ENCODE measurements at regions not wholly inside any gene's neighbourhood (a gene's known extent, or its start where the extent isn't known, plus 50 kb on each side); places are given as distances from the start of the nearest gene placed in this dataset.

GRCh38 chr4:60759518-60760245, 440.4 kb upstream of the ADGRL3 start:
- Mint-ChIP-seq H3K27ac (no peak overlapping the region), H3K27me3 (ENCODE audit: low read depth) (no peaks in the 10 kb centered on the region), H3K4me1 (no peaks in the 10 kb centered on the region), H3K9me3 (peaks cover 48% of the 10 kb centered on the region), H3K4me3 (no peak overlapping the region), H3K36me3 (peaks cover 30% of the 10 kb centered on the region)
- ChIA-PET POLR2A (no interaction called here), CTCF (no interaction called here)
- ATAC-seq (no peak), DNase-seq (ENCODE audit: low spot score) (no peak)
- TF ChIP-seq GTF2I (CRISPR knock-in tag; conservative IDR thresholded peaks at IDR 0.05) = peak; percentile 89
- TF ChIP-seq ZNF512 (CRISPR knock-in tag; IDR thresholded peaks at IDR 0.05; ENCODE audit: borderline replicate concordance) = no peak

GRCh38 chr4:60780874-60781273, 419.3 kb upstream of the ADGRL3 start:
- ATAC-seq (no peak), DNase-seq (ENCODE audit: low spot score) (no peak)
- Mint-ChIP-seq H3K27me3 (ENCODE audit: low read depth) (no peaks in the 10 kb centered on the region), H3K4me3 (no peak overlapping the region), H3K27ac (no peak overlapping the region), H3K4me1 (no peaks in the 10 kb centered on the region), H3K9me3 (no peaks in the 10 kb centered on the region), H3K36me3 (no peaks in the 10 kb centered on the region)
- ChIA-PET CTCF (no interaction called here), POLR2A (no interaction called here)
- TF ChIP-seq PRRX2 (CRISPR knock-in tag; IDR thresholded peaks at IDR 0.05) (no peak), ZNF232 (CRISPR knock-in tag; IDR thresholded peaks at IDR 0.05) (no peak)

- CTCF ChIA-PET = interaction anchor here (1.1 kb wide), 1 partner anchor 16 kb away, joined by 4 read pairs; no protein-coding TSS in a partner anchor
- Mint-ChIP-seq H3K9me3 (no peaks in the 10 kb centered on the region), H3K27me3 (ENCODE audit: low read depth) (no peaks in the 10 kb centered on the region), H3K4me1 (peaks cover 8% of the 10 kb centered on the region), H3K36me3 (no peaks in the 10 kb centered on the region), H3K4me3 (no peak overlapping the region), H3K27ac (no peak overlapping the region)
- POLR2A ChIA-PET = no interaction called here
- peak; percentile 62 for ATAC-seq
- TF ChIP-seq ATF3 (CRISPR knock-in tag; conservative IDR thresholded peaks at IDR 0.05) (no peak), E2F1 (CRISPR knock-in tag; IDR thresholded peaks at IDR 0.05) (no peak), CREM (CRISPR knock-in tag; IDR thresholded peaks at IDR 0.05) (no peak), PRDM15 (CRISPR knock-in tag; IDR thresholded peaks at IDR 0.05) (no peak), FOXK1 (CRISPR knock-in tag; IDR thresholded peaks at IDR 0.05) (no peak), ELF4 (CRISPR knock-in tag; IDR thresholded peaks at IDR 0.05; ENCODE audit: low read depth) (no peak), ZNF317 (CRISPR knock-in tag; IDR thresholded peaks at IDR 0.05; ENCODE audit: borderline replicate concordance, low read depth) (no peak), IRF2 (CRISPR knock-in tag; IDR thresholded peaks at IDR 0.05; ENCODE audit: borderline replicate concordance, low read depth) (no peak), ZNF423 (CRISPR knock-in tag; IDR thresholded peaks at IDR 0.05) (no peak), ATF6 (CRISPR knock-in tag; IDR thresholded peaks at IDR 0.05) (no peak)
- DNase-seq (ENCODE audit: low spot score) = no peak
Measured at GRCh38 chr4:60790608-60791007, 409.5 kb upstream of the ADGRL3 start.

Data from WTC11 (cell line).